ENCODE measurements at regions not wholly inside any gene's neighbourhood (a gene's known extent, or its start where the extent isn't known, plus 50 kb on each side); places are given as distances from the start of the nearest gene placed in this dataset.

DNA sequence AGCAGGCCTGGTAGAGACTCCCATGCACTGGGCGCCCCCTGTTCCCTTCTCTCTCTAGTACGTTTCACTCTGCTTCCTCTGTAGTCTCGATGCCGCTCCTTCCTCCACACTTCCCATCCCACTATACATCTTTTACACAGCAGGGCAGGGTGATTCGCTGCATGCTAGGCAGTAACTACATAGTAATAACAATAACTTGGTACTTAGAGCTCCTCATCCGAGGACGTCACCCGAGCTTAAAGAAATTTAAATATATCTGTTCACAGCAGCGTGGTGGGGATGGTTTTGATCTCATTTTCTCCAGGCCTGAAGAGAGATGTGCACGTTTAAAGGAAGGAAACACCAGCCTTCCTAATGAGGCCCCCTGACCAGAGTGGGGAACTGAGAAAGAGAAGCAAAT, 276.9 kb downstream of the SKAP2 start:
- Mint-ChIP-seq H3K27me3 (peaks cover 14% of the 10 kb centered on the region), H3K27ac (no peak overlapping the region), H3K9me3 (no peaks in the 10 kb centered on the region), H3K4me3 (no peak overlapping the region), H3K4me1 (peaks cover 8% of the 10 kb centered on the region), H3K36me3 (ENCODE audit: low read depth) (no peaks in the 10 kb centered on the region)
- intact Hi-C loops (cut with micrococcal nuclease), result no loop called here
- ChIA-PET CTCF (no interaction called here), POLR2A (no interaction called here)
- DNase-seq, result no peak
- ATAC-seq (ENCODE audit: low read depth), result no peak
- TF ChIP-seq, protein P1, sequence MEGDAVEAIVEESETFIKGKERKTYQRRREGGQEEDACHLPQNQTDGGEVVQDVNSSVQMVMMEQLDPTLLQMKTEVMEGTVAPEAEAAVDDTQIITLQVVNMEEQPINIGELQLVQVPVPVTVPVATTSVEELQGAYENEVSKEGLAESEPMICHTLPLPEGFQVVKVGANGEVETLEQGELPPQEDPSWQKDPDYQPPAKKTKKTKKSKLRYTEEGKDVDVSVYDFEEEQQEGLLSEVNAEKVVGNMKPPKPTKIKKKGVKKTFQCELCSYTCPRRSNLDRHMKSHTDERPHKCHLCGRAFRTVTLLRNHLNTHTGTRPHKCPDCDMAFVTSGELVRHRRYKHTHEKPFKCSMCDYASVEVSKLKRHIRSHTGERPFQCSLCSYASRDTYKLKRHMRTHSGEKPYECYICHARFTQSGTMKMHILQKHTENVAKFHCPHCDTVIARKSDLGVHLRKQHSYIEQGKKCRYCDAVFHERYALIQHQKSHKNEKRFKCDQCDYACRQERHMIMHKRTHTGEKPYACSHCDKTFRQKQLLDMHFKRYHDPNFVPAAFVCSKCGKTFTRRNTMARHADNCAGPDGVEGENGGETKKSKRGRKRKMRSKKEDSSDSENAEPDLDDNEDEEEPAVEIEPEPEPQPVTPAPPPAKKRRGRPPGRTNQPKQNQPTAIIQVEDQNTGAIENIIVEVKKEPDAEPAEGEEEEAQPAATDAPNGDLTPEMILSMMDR (IDR thresholded peaks at IDR 0.05), result no peak

DNA sequence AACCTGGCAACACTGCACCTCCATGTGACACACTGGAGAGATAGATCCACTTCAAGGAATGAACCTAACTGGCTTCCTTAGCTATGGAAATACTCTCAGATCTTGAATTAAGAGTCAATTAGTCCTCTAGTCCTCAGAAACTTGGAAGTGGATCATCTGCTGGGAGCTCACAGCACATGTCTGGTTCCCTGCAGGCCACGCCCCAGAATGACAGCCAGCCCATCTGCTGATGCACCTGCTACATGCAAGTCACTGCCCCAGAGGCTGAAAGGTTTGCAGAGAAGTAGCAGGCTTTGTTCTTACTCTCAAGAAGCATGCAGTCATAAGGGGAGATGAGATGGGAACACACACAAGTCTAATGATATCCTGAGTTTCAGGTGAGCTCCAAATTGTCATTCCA, 275.9 kb downstream of the SKAP2 start:
- Mint-ChIP-seq H3K36me3 (ENCODE audit: low read depth) (no peaks in the 10 kb centered on the region), H3K27me3 (peaks cover 14% of the 10 kb centered on the region), H3K27ac (no peak overlapping the region), H3K4me3 (no peak overlapping the region), H3K4me1 (peaks cover 8% of the 10 kb centered on the region), H3K9me3 (no peaks in the 10 kb centered on the region)
- intact Hi-C loops (cut with micrococcal nuclease), result no loop called here
- DNase-seq (no peak), ATAC-seq (ENCODE audit: low read depth) (no peak)
- TF ChIP-seq, protein P1 (IDR thresholded peaks at IDR 0.05), result no peak
- ChIA-PET CTCF (no interaction called here), POLR2A (no interaction called here)

DNA sequence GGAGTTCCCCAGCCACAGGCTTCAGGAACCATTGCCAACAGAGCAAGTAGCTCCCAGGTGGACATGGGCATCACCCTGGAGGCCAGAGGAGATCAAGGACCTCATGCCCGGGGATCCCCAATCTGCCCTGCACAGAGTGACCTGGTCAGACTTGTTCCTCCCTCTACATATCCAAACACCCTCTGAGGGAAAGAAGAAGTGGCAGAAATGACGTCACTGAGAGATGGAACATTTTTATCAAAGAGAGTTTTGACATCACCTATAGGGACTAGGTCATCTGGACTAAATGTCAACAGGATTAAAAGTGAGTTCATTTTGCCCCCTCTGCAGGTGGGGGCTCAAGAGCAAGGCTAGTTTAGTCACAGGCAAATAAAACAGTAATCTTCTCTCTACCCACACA, 273.7 kb downstream of the SKAP2 start:
- DNase-seq (no peak), ATAC-seq (ENCODE audit: low read depth) (no peak)
- no peaks in the 10 kb centered on the region for H3K36me3 Mint-ChIP-seq (ENCODE audit: low read depth)
- intact Hi-C loops (cut with micrococcal nuclease), result no loop called here
- H3K27me3 Mint-ChIP-seq, result peaks cover 14% of the 10 kb centered on the region
- CTCF ChIA-PET, result no interaction called here
- no peak overlapping the region for H3K4me3 Mint-ChIP-seq
- TF ChIP-seq, protein P1 (IDR thresholded peaks at IDR 0.05), result no peak
- no peaks in the 10 kb centered on the region for H3K9me3 Mint-ChIP-seq
- H3K27ac Mint-ChIP-seq, result no peak overlapping the region
- H3K4me1 Mint-ChIP-seq, result peaks cover 8% of the 10 kb centered on the region
- POLR2A ChIA-PET, result no interaction called here

DNA sequence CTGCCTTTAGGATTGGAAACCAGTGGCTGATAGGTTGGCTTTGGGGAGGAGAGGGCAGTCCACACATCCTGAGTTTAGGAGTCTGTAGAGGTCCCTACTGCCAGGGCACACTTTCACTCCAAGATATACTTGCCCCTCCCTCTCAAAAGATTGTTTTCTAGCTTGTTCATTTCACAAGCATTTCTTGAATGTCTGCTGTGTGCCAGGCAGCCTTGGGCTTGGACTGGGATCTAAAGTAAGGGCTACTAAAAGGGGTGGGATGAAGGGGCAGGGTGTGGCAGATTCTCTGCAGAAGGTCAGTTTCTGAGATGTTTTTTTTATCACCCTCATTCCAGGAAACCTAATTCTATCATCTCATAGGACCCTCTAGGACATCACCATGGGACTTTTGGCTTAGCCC, 272.4 kb downstream of the SKAP2 start:
- no peaks in the 10 kb centered on the region for H3K36me3 Mint-ChIP-seq (ENCODE audit: low read depth)

DNA sequence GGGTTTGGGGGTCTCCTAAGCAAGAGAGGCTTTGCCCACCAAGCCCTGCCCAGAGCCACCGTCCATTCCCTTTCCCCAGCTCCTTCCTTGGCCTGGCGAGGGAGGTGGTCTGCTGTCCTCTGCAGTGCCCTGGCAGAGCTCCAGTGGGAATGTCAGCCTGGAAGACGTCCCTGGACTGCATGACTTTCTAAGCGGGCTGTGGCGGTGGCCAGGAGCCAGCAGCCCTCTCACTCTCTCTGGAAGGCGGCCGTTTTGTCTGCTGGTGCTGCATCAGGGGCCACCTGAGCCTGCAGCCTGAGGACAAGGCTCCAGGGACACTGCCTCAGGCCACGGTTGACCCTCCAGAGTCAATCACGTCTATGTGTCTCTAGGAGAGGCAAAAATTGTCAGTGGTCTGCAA, 271.0 kb downstream of the SKAP2 start:
- Mint-ChIP-seq H3K27ac (no peak overlapping the region), H3K27me3 (peaks cover 8% of the 10 kb centered on the region), H3K4me3 (no peak overlapping the region), H3K4me1 (peaks cover under 1% of the 10 kb centered on the region), H3K9me3 (no peaks in the 10 kb centered on the region), H3K36me3 (ENCODE audit: low read depth) (no peaks in the 10 kb centered on the region)
- ATAC-seq (ENCODE audit: low read depth), result no peak
- TF ChIP-seq, protein P1 (IDR thresholded peaks at IDR 0.05), result no peak
- intact Hi-C loops (cut with micrococcal nuclease), result no loop called here
- ChIA-PET CTCF (no interaction called here), POLR2A (no interaction called here)
- no peak for DNase-seq

More for the DNA sequence above, 272.4 kb downstream of the SKAP2 start:
- DNase-seq, result no peak
- POLR2A ChIA-PET, result no interaction called here
- Mint-ChIP-seq H3K4me1 (peaks cover 8% of the 10 kb centered on the region), H3K4me3 (no peak overlapping the region), H3K27me3 (peaks cover 14% of the 10 kb centered on the region), H3K27ac (no peak overlapping the region), H3K9me3 (no peaks in the 10 kb centered on the region)
- no peak for ATAC-seq (ENCODE audit: low read depth)
- intact Hi-C loops (cut with micrococcal nuclease), result no loop called here
- TF ChIP-seq, protein P1 (IDR thresholded peaks at IDR 0.05), result no peak
- CTCF ChIA-PET, result no interaction called here

Measured in activated B cell treated with CpG ODN at 0.5 μM for 24 hours (primary cell).